Body of pancreas (tissue), 4 donors: ENCODE measurements at regions not wholly inside any gene's neighbourhood (a gene's known extent, or its start where the extent isn't known, plus 50 kb on each side); places are given as distances from the start of the nearest gene placed in this dataset.

Experiments used
- ATAC-seq: fragments of 150-250 bp; one replicate; pipeline ENCODE4 v1.9.1; 2016
- DNase-seq, 4 donors: peaks; one replicate each; pipeline ENCODE4 v3.0.0-alpha.2; 2019
- H3K27ac ChIP-seq, 4 donors: fragments of 200-600 bp; sonication (generic); 1 replicate in 3 of 4; 2 replicates in 1 of 4; pipeline versions ENCODE4 v1.5.1 to v1.6.1; 2016 to 2019; ENCODE audit warnings: mild to moderate bottlenecking in 1 of 4, mixed read lengths in 1 of 4, moderate library complexity in 1 of 4
- H3K27me3 ChIP-seq, 2 donors: fragments of 200-600 bp; sonication (generic); one replicate each; pipeline ENCODE4 v1.6.0; 2016; ENCODE audit warnings: mild to moderate bottlenecking in 1 of 2
- H3K36me3 ChIP-seq, 2 donors: fragments of 200-600 bp; sonication (generic); replicated peaks in 1 of 2; 2 replicates each; pipeline ENCODE4 v1.5.1; 2016; ENCODE audit warnings: low read depth in 2 of 2; ENCODE audit not compliant: insufficient read depth in 1 of 2
- H3K4me1 ChIP-seq: fragments of 200-600 bp; sonication (generic); one replicate; pipeline ENCODE4 v1.6.0; 2016
- H3K4me3 ChIP-seq, 2 donors: fragments of 200-600 bp; sonication (generic); 1 replicate in 1 of 2; 2 replicates in 1 of 2; pipeline ENCODE4 v1.5.1; 2016 to 2019
- H3K9me3 ChIP-seq, 3 donors: fragments of 200-600 bp; sonication (generic); 1 replicate in 2 of 3; 2 replicates in 1 of 3; pipeline ENCODE4 v1.5.1; 2016
- CTCF ChIP-seq, 7 experiments: fragments of 450-650 bp in 4 of 7; fragments of 200-600 bp in 3 of 7; sonication (generic) in 3 of 7; IDR thresholded peaks; one replicate each; pipeline ENCODE4 v1.5.1; 2016 to 2019; ENCODE audit warnings: antibody characterized with exemption in 7 of 7
- POLR2A ChIP-seq, 3 donors: fragments of 450-650 bp; IDR thresholded peaks; one replicate each; pipeline ENCODE4 v1.6.1; 2016; ENCODE audit warnings: antibody characterized with exemption in 3 of 3, mild to moderate bottlenecking in 2 of 3
- WGBS, 2 donors: methylation state at CpG; one replicate each; pipeline ENCODE4 v1.1.5; 2017; 5-methylcytosine and 5-hydroxymethylcytosine counted together
- intact Hi-C: fragments of 100-400 bp; cut with DNase I; formaldehyde crosslinking; loops from one replicate; pipeline ENCODE4 v1.15.1; 2023

- DNase-seq: no peak
- intact Hi-C loops: no loop called here
Observed at GRCh38 chr9:7597716-7598115, 201.9 kb downstream of the DMAC1 start.

GRCh38 chr9:7592321-7593316 is 207.0 kb downstream of the DMAC1 start:
- Histone ChIP-seq H3K4me1 (no peaks in the 10 kb centered on the region), H3K27ac (no peak overlapping the region), H3K27me3 (no peaks in the 10 kb centered on the region), H3K36me3 (no peaks in the 10 kb centered on the region), H3K9me3 (no peaks in the 10 kb centered on the region), H3K4me3 (no peak overlapping the region)
- WGBS, 2 donors: 57 to 64% methylated on average over 10 of the region's 10 CpGs
- ATAC-seq (no peak), DNase-seq (no peak)
- intact Hi-C loops: no loop called here
- TF ChIP-seq POLR2A (IDR thresholded peaks at IDR 0.05): no peak
- no peak for TF ChIP-seq CTCF (IDR thresholded peaks at IDR 0.05)

More at GRCh38 chr9:7597716-7598115, 201.9 kb downstream of the DMAC1 start:
- no peaks in the 10 kb centered on the region for H3K36me3 ChIP-seq
- no peaks in the 10 kb centered on the region for H3K27me3 ChIP-seq
- ATAC-seq: no peak
- TF ChIP-seq POLR2A (IDR thresholded peaks at IDR 0.05) (no peak), CTCF (IDR thresholded peaks at IDR 0.05) (no peak)
- WGBS, 2 donors: 92 to 93% methylated on average over 11 of the region's 11 CpGs
- H3K27ac ChIP-seq: no peak overlapping the region
- no peaks in the 10 kb centered on the region for H3K4me1 ChIP-seq
- no peaks in the 10 kb centered on the region for H3K9me3 ChIP-seq
- no peak overlapping the region for H3K4me3 ChIP-seq

- TF ChIP-seq POLR2A (IDR thresholded peaks at IDR 0.05) (no peak), CTCF (IDR thresholded peaks at IDR 0.05) (no peak)
- H3K4me3 ChIP-seq: no peak overlapping the region
- H3K27me3 ChIP-seq: no peaks in the 10 kb centered on the region
- no peaks in the 10 kb centered on the region for H3K4me1 ChIP-seq
- DNase-seq: no peak
- intact Hi-C loops: no loop called here
- 67% methylated on average over 2 of the region's 2 CpGs for WGBS, 2 donors
- H3K36me3 ChIP-seq: no peaks in the 10 kb centered on the region
- H3K9me3 ChIP-seq: no peaks in the 10 kb centered on the region
- no peak for ATAC-seq
- H3K27ac ChIP-seq: no peak overlapping the region
Observed at GRCh38 chr9:7591501-7591900, 208.1 kb downstream of the DMAC1 start.

- DNase-seq (no peak), ATAC-seq (no peak)
- no peak overlapping the region for H3K27ac ChIP-seq
- 32 to 49% methylated on average over 5 of the region's 5 CpGs for WGBS, 2 donors
- H3K4me3 ChIP-seq: no peak overlapping the region
- H3K4me1 ChIP-seq: no peaks in the 10 kb centered on the region
- H3K36me3 ChIP-seq: no peaks in the 10 kb centered on the region
- no peaks in the 10 kb centered on the region for H3K27me3 ChIP-seq
- TF ChIP-seq POLR2A (IDR thresholded peaks at IDR 0.05) (no peak), CTCF (IDR thresholded peaks at IDR 0.05) (no peak)
- no peaks in the 10 kb centered on the region for H3K9me3 ChIP-seq
- intact Hi-C loops: no loop called here
Observed at GRCh38 chr9:7580568-7580967, 219.0 kb downstream of the DMAC1 start.
